DND-41 (cell line): ENCODE measurements at regions not wholly inside any gene's neighbourhood (a gene's known extent, or its start where the extent isn't known, plus 50 kb on each side); places are given as distances from the start of the nearest gene placed in this dataset.

Experiments
- EZH2 ChIP-seq: IDR thresholded peaks from 3 replicates; pipeline ENCODE4 v1.6.1; 2012; ENCODE audit warnings: borderline replicate concordance, low read depth, mild to moderate bottlenecking, moderate library complexity, low read length, inconsistent platforms; ENCODE audit not compliant: severe bottlenecking
- TF ChIP-seq, protein P1 (sequence below): IDR thresholded peaks from 2 replicates; pipeline ENCODE4 v1.5.1; 2012; ENCODE audit warnings: borderline replicate concordance, low read length, moderate library complexity, mild to moderate bottlenecking; ENCODE audit not compliant: poor library complexity, severe bottlenecking; ENCODE audit errors: extremely low read depth

DNA sequence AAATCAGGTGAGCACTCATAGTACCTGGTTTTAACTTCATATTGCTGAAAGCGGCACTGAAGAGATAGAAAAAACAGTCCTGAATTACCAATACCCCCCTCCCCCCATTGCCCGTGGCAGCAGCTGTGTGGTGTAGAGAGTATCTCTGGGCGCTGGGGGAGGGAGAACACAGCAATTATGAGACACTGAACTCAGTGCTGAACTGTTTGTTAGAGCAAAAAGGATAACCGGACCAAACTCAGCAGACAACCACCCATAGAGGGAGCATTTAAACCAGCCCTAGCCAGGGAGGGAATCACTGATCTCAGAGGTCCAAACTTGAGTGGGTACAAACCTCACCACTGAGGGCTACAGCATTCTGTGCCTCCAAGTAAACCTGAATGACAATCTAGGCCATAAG is 457.4 kb upstream of the TEX13C start:
- no peak for TF ChIP-seq EZH2
- TF ChIP-seq, protein P1, sequence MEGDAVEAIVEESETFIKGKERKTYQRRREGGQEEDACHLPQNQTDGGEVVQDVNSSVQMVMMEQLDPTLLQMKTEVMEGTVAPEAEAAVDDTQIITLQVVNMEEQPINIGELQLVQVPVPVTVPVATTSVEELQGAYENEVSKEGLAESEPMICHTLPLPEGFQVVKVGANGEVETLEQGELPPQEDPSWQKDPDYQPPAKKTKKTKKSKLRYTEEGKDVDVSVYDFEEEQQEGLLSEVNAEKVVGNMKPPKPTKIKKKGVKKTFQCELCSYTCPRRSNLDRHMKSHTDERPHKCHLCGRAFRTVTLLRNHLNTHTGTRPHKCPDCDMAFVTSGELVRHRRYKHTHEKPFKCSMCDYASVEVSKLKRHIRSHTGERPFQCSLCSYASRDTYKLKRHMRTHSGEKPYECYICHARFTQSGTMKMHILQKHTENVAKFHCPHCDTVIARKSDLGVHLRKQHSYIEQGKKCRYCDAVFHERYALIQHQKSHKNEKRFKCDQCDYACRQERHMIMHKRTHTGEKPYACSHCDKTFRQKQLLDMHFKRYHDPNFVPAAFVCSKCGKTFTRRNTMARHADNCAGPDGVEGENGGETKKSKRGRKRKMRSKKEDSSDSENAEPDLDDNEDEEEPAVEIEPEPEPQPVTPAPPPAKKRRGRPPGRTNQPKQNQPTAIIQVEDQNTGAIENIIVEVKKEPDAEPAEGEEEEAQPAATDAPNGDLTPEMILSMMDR, result no peak
